ENCODE measurements at regions not wholly inside any gene's neighbourhood (a gene's known extent, or its start where the extent isn't known, plus 50 kb on each side); places are given as distances from the start of the nearest gene placed in this dataset.
"Not testable (repeated sequence)": the region's sequence is repeated elsewhere in the genome, so short reads cannot be mapped to it uniquely, and the experiment has no call there.

DNA sequence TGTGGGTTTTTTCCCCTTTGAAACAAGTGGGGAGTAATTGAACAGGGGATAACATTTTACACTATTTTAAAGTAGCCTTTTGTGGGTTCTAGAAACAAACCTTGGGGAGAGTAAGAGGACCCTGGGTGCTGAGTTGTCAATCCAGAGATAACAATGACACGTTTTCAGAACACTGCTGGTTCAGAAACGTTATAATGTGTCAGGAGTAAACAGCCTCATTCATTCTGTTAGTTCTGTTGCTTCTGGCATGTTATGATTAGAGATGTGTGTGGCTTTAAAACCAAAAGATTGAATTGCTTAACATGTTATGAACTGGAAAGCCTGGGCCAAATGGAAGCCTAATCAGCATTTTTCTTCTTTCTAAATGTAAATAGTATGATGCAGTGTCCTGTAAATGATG is 680.5 kb upstream of the NOVA1 start:
- ATAC-seq (no peak), DNase-seq (no peak)
- intact Hi-C loops (cut with micrococcal nuclease), result no loop called here

DNA sequence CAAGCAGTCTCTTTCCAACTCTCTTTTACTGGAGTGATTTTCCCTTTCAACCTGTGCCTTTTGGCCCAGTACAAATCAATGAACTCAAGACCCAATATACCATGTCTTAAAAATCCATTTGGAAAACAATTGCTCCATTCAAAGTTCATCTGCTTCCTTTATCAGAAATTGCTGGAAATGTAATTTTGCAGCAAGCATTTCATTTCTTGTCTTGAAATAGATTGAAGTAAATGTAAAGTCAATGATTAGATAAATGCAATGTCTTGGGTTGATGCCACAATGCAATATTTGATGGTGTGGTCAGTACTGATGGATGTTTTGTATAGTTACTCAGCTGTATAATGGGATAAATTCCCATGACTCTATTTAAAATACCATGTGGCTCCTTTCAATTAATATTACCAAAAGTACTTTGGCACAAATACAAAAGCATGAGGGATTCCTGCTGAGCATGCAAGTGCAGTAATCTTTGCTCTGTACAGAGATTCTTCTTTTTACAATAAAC is 707.7 kb upstream of the NOVA1 start:
- ATAC-seq, result no peak
- DNase-seq, result no peak
- intact Hi-C loops (cut with micrococcal nuclease), result no loop called here

DNA sequence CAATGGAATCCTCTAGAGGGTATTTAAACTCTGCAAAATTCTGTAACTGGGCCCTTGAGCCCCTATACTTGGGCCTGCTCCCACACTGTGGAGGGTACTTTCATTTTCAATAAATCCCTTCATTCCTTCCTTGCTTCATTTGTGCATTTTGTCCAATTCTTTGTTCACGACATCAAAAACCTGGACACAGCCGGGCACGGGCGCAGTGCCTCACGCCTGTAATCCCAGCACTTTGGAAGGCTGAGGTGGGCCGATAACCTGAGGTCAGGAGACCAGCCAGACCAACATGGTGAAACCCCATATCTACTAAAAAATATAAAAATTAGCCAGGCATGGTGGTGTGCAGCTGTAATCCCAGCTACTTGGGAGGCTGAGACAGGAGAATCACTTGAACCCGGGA is 714.9 kb upstream of the NOVA1 start:
- intact Hi-C loops (cut with micrococcal nuclease); ATAC-seq; DNase-seq: not testable (repeated sequence)

GRCh38 chr14:27314231-27314630 is 716.4 kb upstream of the NOVA1 start:
- intact Hi-C loops (cut with micrococcal nuclease), result no loop called here
- no peak for ATAC-seq
- DNase-seq, result no peak

DNA sequence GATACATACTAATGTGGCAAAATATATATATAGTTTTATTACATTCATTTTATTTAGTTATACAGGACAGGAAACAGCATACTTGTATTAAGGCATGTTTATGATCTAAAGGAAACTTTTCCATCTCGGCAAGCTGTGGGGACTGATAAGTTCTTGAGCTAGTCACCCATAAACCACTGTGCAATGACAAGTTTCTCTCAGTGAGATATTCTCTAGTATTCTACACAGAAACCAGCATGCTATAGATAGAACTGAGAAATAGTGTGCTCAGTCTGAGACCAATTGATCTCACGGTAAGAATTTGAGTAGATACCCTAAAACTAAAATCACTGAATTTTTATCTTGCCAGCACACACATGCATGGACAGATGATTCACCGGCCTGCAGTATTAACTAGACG is 717.6 kb upstream of the NOVA1 start:
- ATAC-seq (no peak), DNase-seq (no peak)
- intact Hi-C loops (cut with micrococcal nuclease), result no loop called here

DNA sequence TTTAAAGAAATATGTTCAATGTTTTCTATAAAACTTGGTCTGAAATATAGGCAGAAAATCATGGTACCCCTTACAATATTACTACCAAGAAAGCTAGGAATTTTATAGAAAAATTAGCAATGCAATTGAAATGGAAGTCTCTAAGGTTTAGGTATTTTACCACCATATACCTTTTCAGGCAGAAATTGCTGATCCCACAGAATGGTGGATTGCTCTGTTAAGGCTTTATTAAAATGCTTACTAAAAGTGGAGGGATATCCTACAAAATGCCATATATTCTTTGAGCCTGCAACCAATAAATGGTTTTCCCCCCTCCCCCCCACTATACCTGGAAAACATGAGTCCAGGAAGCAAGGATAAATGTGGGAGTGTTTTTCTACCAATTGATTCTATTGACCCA is 718.1 kb upstream of the NOVA1 start:
- no peak for DNase-seq
- intact Hi-C loops (cut with micrococcal nuclease), result no loop called here
- ATAC-seq, result no peak

DNA sequence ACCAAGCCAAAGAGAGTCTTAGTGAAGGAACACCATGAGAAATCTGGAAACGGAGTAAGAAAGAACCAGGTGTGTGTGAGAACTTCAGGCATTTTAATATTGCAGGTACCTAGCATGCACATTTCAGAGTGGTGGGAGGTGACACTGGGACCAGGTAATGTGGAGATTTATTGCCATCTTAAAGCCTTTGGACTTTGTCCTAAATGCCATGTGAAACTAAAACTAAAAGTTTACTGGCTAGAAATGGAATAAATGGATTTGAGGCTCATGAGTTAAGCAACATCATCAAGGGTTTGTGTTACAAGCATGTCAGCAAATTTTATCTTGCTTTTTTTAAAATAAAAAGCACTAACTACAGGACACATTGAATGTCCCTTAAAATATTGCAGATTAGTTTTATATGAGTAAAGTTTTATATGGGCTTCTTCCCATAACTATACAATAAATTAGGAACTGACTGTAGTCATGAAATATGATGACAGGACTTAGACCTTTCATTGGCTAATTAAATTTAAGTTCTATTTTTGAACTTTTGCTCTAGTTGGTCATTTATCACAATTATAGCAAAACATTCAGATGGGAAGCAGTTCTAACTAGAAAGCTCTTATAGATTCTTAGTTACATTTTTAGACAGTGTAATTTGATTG is 721.1 kb upstream of the NOVA1 start:
- intact Hi-C loops (cut with micrococcal nuclease), result no loop called here
- no peak for ATAC-seq
- no peak for DNase-seq

- intact Hi-C loops (cut with micrococcal nuclease), result no loop called here
- no peak for DNase-seq
- ATAC-seq, result no peak
Observed at GRCh38 chr14:27320261-27320660, 722.4 kb upstream of the NOVA1 start.

DNA sequence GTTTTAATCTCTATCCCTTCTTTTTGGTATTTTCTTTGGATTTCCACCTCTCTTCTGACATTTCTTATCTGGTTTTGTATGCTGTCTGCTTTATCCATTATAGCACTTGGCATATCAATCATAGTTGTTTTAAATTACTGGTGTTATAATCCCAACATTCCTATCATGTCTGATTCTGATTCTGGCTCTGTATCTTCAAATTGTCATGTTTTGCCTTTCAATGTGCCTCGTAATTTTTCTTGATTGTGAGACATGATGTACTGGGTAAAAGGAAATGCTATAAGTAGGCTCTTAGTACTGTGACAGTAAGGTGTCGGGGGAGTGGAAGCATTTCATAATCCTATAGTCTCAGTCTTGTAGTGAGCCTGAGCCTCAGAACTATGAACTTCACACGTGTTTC is 729.3 kb upstream of the NOVA1 start:
- ATAC-seq (no peak), DNase-seq (no peak)
- intact Hi-C loops (cut with micrococcal nuclease), result no loop called here

- DNase-seq, result no peak
- no peak for ATAC-seq
- intact Hi-C loops (cut with micrococcal nuclease), result no loop called here
Observed at GRCh38 chr14:27338012-27338411, 740.2 kb upstream of the NOVA1 start.

DNA sequence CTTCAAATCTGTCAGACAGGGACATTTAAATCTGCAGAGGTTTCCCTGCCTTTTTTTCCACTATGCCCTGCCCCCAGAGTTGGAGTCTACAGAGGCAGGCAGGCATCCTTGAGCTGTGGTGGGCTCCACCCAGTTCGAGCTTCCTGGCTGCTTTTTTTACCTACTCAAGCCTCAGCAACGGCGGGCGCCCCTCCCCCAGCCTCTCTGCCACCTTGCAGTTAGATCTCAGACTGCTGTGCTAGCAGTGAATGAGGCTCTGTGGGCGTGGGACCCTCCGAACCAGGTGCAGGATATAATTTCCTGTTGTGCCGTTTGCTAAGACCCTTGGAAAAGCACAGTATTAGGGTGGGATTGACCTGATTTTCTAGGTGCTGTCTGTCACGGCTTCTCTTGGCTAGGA is 765.2 kb upstream of the NOVA1 start:
- DNase-seq; intact Hi-C loops (cut with micrococcal nuclease); ATAC-seq: not testable (repeated sequence)

DNA sequence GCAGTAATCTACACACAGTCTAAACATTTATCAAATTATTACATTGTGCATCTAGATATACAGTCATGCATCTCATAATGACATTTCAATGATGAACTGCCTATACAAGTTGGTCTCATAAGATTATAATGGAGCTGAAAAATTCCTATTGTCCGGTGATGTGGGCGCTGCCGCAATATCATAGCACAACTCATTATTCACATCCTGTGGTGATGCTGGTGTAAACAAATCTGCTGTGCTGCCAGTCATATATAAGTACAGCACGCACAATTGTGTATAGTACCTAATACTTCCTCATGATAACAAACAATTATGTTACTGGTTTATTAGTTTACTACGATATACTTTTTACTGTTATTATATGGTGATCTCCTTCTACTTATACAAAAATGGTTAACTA is 768.8 kb upstream of the NOVA1 start:
- no peak for DNase-seq
- intact Hi-C loops (cut with micrococcal nuclease), result no loop called here
- ATAC-seq, result no peak

DNA sequence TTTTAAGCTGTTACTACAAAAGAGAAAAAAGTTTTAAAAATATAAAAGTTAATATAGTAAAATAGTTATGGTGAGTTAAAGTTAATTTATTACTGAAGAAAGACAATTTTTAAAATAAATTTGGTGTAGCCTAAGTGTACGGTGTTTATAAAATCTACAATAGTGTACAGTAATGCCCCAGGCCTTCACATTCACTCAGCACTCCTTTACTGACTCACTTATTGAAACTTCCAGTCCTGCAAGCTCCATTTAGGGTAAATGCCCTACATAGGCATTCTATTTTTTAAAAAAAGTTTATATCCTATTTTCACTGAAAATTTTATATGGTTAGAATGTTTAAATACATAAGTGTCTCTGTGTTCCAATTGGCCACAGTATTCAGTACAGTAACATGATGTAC is 769.5 kb upstream of the NOVA1 start:
- ATAC-seq (no peak), DNase-seq (no peak)
- intact Hi-C loops (cut with micrococcal nuclease), result no loop called here

- intact Hi-C loops (cut with micrococcal nuclease), result no loop called here
- DNase-seq (no peak), ATAC-seq (no peak)
Observed at GRCh38 chr14:27370074-27370473, 772.2 kb upstream of the NOVA1 start.

GRCh38 chr14:27370775-27371174 is 772.9 kb upstream of the NOVA1 start:
- ATAC-seq, result no peak
- intact Hi-C loops (cut with micrococcal nuclease), result no loop called here
- no peak for DNase-seq

GRCh38 chr14:27371209-27371608 is 773.4 kb upstream of the NOVA1 start:
- no peak for DNase-seq
- intact Hi-C loops (cut with micrococcal nuclease), result no loop called here
- no peak for ATAC-seq

DNA sequence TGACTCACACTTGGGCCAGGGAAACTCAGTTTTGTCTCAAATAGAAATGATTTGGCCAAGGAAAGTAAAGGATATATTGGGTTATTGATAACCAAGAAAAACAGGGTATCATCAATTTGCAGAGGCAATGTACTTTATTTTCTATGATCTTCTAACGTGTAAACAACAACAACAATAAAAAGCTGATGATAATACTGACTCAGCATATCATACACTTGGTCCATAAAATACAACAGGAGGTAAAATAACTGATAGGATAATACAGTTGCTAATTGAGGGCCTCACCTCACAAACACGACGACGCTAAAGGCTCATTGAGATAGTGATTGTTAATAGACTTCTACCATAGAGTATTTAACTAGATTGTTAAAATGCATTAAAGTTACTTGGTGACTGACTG is 774.0 kb upstream of the NOVA1 start:
- no peak for DNase-seq
- intact Hi-C loops (cut with micrococcal nuclease), result no loop called here
- ATAC-seq, result no peak

DNA sequence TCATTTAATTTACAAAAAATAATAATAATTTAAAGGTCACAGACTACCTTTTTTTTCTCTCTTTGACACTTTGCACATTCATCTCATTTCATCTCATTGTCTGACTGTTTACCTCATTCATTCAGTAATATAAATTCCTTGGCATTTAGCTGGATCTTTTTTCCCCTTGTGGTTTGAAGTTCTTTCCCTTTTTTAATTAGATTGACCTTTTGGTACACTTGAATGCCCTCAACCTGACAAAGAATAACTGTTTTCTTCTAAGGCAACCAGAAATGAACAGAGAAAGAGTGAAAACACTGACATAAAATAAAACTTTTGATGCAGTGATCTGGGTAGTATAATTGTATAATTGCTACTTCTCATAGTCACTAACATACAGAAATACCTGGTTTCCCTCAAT is 774.9 kb upstream of the NOVA1 start:
- intact Hi-C loops (cut with micrococcal nuclease), result no loop called here
- no peak for ATAC-seq

GRCh38 chr14:27384124-27384523 is 786.3 kb upstream of the NOVA1 start:
- no peak for DNase-seq
- no peak for ATAC-seq
- intact Hi-C loops (cut with micrococcal nuclease), result no loop called here

More for the DNA sequence above, 774.9 kb upstream of the NOVA1 start:
- DNase-seq, result no peak

- intact Hi-C loops (cut with micrococcal nuclease), result no loop called here
- ATAC-seq (no peak), DNase-seq (no peak)
Observed at GRCh38 chr14:27386391-27386790, 788.6 kb upstream of the NOVA1 start.

DNA sequence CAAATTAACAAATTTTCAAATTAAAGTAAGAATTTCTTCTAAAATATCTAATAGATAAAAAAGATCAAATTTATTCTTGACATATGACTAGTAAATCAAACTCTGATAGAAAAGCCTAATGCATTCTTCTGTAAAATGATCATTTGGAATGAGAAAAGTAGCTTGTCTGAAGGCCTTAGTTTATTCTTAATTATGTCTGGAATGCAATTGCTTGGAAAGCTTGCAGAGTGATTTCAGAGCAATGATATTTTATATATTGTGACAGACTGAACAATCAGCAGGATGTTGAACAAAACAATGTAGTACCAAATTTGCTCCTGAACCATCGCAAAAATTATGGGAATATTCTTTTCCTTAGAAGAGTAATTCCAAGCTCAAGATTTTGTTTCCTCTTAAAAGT is 789.6 kb upstream of the NOVA1 start:
- intact Hi-C loops (cut with micrococcal nuclease), result no loop called here
- ATAC-seq (no peak), DNase-seq (no peak)

GRCh38 chr14:27389402-27389801 is 791.6 kb upstream of the NOVA1 start:
- DNase-seq (no peak), ATAC-seq (no peak)
- intact Hi-C loops (cut with micrococcal nuclease), result no loop called here
